SK-N-SH (cell line): ENCODE measurements at regions not wholly inside any gene's neighbourhood (a gene's known extent, or its start where the extent isn't known, plus 50 kb on each side); places are given as distances from the start of the nearest gene placed in this dataset.
A peak's percentile ranks its signal among the peaks of the same experiment; 100 is the strongest.

Experiments used
- CTCF ChIA-PET: fragments of 300-600, 350-600 bp; formaldehyde crosslinking; extraction: SDS; loops from one replicate; lab custom pipeline; 2021; lab: Yijun Ruan, JAX
- POLR2A ChIA-PET: fragments of 350-600 bp; sonication (Branson Sonifier 250); formaldehyde crosslinking; extraction: SDS; loops from one replicate; lab custom pipeline; 2020; ENCODE audit warnings: antibody characterized with exemption, inconsistent platforms; lab: Yijun Ruan, JAX
- DNase-seq: peaks from one replicate; pipeline ENCODE4 v3.0.0; 2012
- H2AFZ ChIP-seq: fragments of 200-600 bp; sonication (generic); 2 replicates; pipeline ENCODE4 v1.8.1; 2016; ENCODE audit warnings: antibody characterized with exemption, mild to moderate bottlenecking, low read depth
- H3F3A ChIP-seq: fragments of 200-600 bp; sonication (generic); replicated peaks from 2 replicates; pipeline ENCODE3; 2016; ENCODE audit warnings: antibody characterized with exemption, mild to moderate bottlenecking; ENCODE audit not compliant: insufficient read depth
- H3K27ac ChIP-seq, 2 experiments: fragments of 200-500 bp in 1 of 2; fragments of 200-600 bp in 1 of 2; sonication (Bioruptor generic) in 1 of 2; sonication (generic), shearing (Covaris generic) in 1 of 2; 2 replicates each; pipeline versions ENCODE4 v1.5.1 to v1.6.1; 2014 to 2016; ENCODE audit warnings: low read depth in 2 of 2, inconsistent platforms in 1 of 2, low read length in 1 of 2, mild to moderate bottlenecking in 1 of 2, mixed read lengths in 1 of 2
- H3K27me3 ChIP-seq: fragments of 200-600 bp; sonication (generic), shearing (Covaris generic); 2 replicates; pipeline ENCODE4 v1.6.1; 2016; ENCODE audit warnings: mixed run types; ENCODE audit not compliant: insufficient read depth
- H3K36me3 ChIP-seq, 2 experiments: fragments of 200-500 bp in 1 of 2; fragments of 200-600 bp in 1 of 2; sonication (Bioruptor generic) in 1 of 2; sonication (generic) in 1 of 2; replicated peaks in 1 of 2; 2 replicates each; pipeline versions ENCODE3 to v1.5.1; 2014 to 2016; ENCODE audit warnings: low read length in 1 of 2, mild to moderate bottlenecking in 1 of 2; ENCODE audit not compliant: insufficient read depth in 2 of 2, control insufficient read depth in 1 of 2
- H3K4me1 ChIP-seq, 2 experiments: fragments of 200-500 bp in 1 of 2; fragments of 200-600 bp in 1 of 2; sonication (Bioruptor generic) in 1 of 2; sonication (generic), shearing (Covaris generic) in 1 of 2; 2 replicates each; pipeline versions ENCODE4 v1.5.1 to v1.6.1; 2014 to 2016; ENCODE audit warnings: low read depth in 1 of 2, low read length in 1 of 2, mixed run types in 1 of 2; ENCODE audit not compliant: insufficient read depth in 2 of 2, control insufficient read depth in 1 of 2
- H3K4me2 ChIP-seq: fragments of 200-600 bp; sonication (generic), shearing (Covaris generic); 2 replicates; pipeline ENCODE4 v1.6.1; 2017; ENCODE audit warnings: mixed run types
- H3K4me3 ChIP-seq, 2 experiments: fragments of 200-500 bp in 1 of 2; fragments of 200-600 bp in 1 of 2; sonication (Bioruptor generic) in 1 of 2; sonication (generic), shearing (Covaris generic) in 1 of 2; 2 replicates each; pipeline versions ENCODE4 v1.5.1 to v1.8.1; 2014 to 2016; ENCODE audit warnings: low read depth in 2 of 2, inconsistent platforms in 1 of 2, low read length in 1 of 2, mild to moderate bottlenecking in 1 of 2, mixed read lengths in 1 of 2, moderate library complexity in 1 of 2
- H3K79me2 ChIP-seq: fragments of 200-600 bp; sonication (generic); 2 replicates; pipeline ENCODE4 v1.8.1; 2017; ENCODE audit warnings: mild to moderate bottlenecking; ENCODE audit not compliant: insufficient read depth
- H3K9ac ChIP-seq: fragments of 200-600 bp; sonication (generic); 2 replicates; pipeline ENCODE4 v1.6.1; 2017; ENCODE audit warnings: mixed run types
- H3K9me2 ChIP-seq: fragments of 200-600 bp; sonication (generic); 2 replicates; pipeline ENCODE4 v1.6.1; 2017; ENCODE audit warnings: mixed run types
- H3K9me3 ChIP-seq: fragments of 200-600 bp; sonication (generic); 2 replicates; pipeline ENCODE4 v1.6.1; 2017; ENCODE audit warnings: mixed run types, mild to moderate bottlenecking, moderate library complexity
- H4K20me1 ChIP-seq: fragments of 200-600 bp; sonication (generic); 2 replicates; pipeline ENCODE4 v1.6.1; 2017; ENCODE audit warnings: mild to moderate bottlenecking, mixed run types; ENCODE audit not compliant: insufficient read depth
- ELF1 ChIP-seq: IDR thresholded peaks from 2 replicates; pipeline ENCODE4 v1.4.0; 2012
- EP300 ChIP-seq, 2 experiments: IDR thresholded peaks; 2 replicates each; pipeline versions ENCODE4 v1.4.0 to v1.6.1; 2012; ENCODE audit warnings: borderline replicate concordance in 1 of 2, low read depth in 1 of 2, low read length in 1 of 2
- FOXM1 ChIP-seq: IDR thresholded peaks from 2 replicates; pipeline ENCODE4 v1.4.0; 2012; ENCODE audit warnings: low read depth, mild to moderate bottlenecking
- IRF3 ChIP-seq: fragments of 150-350 bp; IDR thresholded peaks from 2 replicates; pipeline ENCODE4 v1.6.1; 2016; ENCODE audit warnings: mild to moderate bottlenecking, low read depth, low read length
- MXI1 ChIP-seq: IDR thresholded peaks from 2 replicates; pipeline ENCODE4 v1.6.1; 2012; ENCODE audit warnings: mild to moderate bottlenecking, low read depth, low read length, improper control_type of control experiment
- NFIC ChIP-seq: IDR thresholded peaks from 2 replicates; pipeline ENCODE4 v1.4.0; 2012; ENCODE audit warnings: borderline replicate concordance
- NRF1 ChIP-seq: IDR thresholded peaks from 2 replicates; pipeline ENCODE4 v1.6.1; 2012; ENCODE audit warnings: low read depth, mild to moderate bottlenecking, low read length
- PBX3 ChIP-seq: IDR thresholded peaks from 2 replicates; pipeline ENCODE4; 2012
- RAD21 ChIP-seq: IDR thresholded peaks from 2 replicates; pipeline ENCODE4 v1.6.1; 2012; ENCODE audit warnings: mild to moderate bottlenecking, low read length
- RCOR1 ChIP-seq: fragments of 150-350 bp; IDR thresholded peaks from 2 replicates; pipeline ENCODE4 v1.6.1; 2017; ENCODE audit warnings: antibody characterized with exemption, low read length
- RXRA ChIP-seq: IDR thresholded peaks from 2 replicates; pipeline ENCODE4 v1.4.0; 2012; ENCODE audit warnings: low read depth, mild to moderate bottlenecking, borderline replicate concordance
- TAF1 ChIP-seq: IDR thresholded peaks from 2 replicates; pipeline ENCODE4 v1.6.1; 2012; ENCODE audit warnings: low read depth, mild to moderate bottlenecking, low read length, moderate library complexity, borderline replicate concordance
- TCF12 ChIP-seq: IDR thresholded peaks from 2 replicates; pipeline ENCODE4 v1.4.0; 2012
- TEAD4 ChIP-seq: IDR thresholded peaks from 2 replicates; pipeline ENCODE4 v1.4.0; 2012; ENCODE audit warnings: mild to moderate bottlenecking, borderline replicate concordance; ENCODE audit not compliant: insufficient read depth
- WGBS: methylation state at CpG from one replicate; pipeline ENCODE4 v1.1.6; 2017; ENCODE audit warnings: low lambda C conversion rate; 5-methylcytosine and 5-hydroxymethylcytosine counted together

GRCh38 chr13:84940798-84941197 is 858.4 kb downstream of the SLITRK6 start:
- 92% methylated on average over 6 of the region's 6 CpGs for WGBS
- Histone ChIP-seq H3K27ac (no peak overlapping the region), H4K20me1 (no peaks in the 10 kb centered on the region), H3K79me2 (no peaks in the 10 kb centered on the region), H3K36me3 (no peaks in the 10 kb centered on the region), H3F3A (no peaks in the 10 kb centered on the region), H3K9ac (no peak overlapping the region), H3K4me3 (no peak overlapping the region), H3K27me3 (no peaks in the 10 kb centered on the region), H3K9me2 (no peaks in the 10 kb centered on the region), H3K4me2 (no peak overlapping the region), H2AFZ (no peak overlapping the region), H3K4me1 (no peaks in the 10 kb centered on the region), H3K9me3 (no peaks in the 10 kb centered on the region)
- ChIA-PET POLR2A (no interaction called here), CTCF (no interaction called here)
- no peak for TF ChIP-seq EP300 (IDR thresholded peaks at IDR 0.05; ENCODE audit: borderline replicate concordance in 1 of 2, low read depth in 1 of 2, low read length in 1 of 2)
- no peak for TF ChIP-seq RAD21
- no peak for TF ChIP-seq TCF12
- no peak for TF ChIP-seq TAF1
- TF ChIP-seq MXI1 = no peak
- TF ChIP-seq FOXM1 = no peak
- no peak for TF ChIP-seq RXRA
- DNase-seq = no peak

GRCh38 chr13:84940167-84940566 is 859.1 kb downstream of the SLITRK6 start:
- Histone ChIP-seq H3K4me3 (no peak overlapping the region), H3K27ac (no peak overlapping the region), H3K9ac (no peak overlapping the region), H3K4me1 (no peaks in the 10 kb centered on the region), H3K4me2 (no peak overlapping the region), H4K20me1 (no peaks in the 10 kb centered on the region), H2AFZ (no peak overlapping the region), H3K36me3 (no peaks in the 10 kb centered on the region), H3K9me2 (no peaks in the 10 kb centered on the region), H3K27me3 (no peaks in the 10 kb centered on the region), H3F3A (no peaks in the 10 kb centered on the region), H3K9me3 (no peaks in the 10 kb centered on the region), H3K79me2 (no peaks in the 10 kb centered on the region)
- TF ChIP-seq NRF1 = no peak
- TF ChIP-seq FOXM1 = no peak
- TF ChIP-seq NFIC = no peak
- TF ChIP-seq RXRA = no peak
- no peak for TF ChIP-seq ELF1
- TF ChIP-seq IRF3 = no peak
- ChIA-PET POLR2A (no interaction called here), CTCF (no interaction called here)
- 96% methylated on average over 6 of the region's 6 CpGs for WGBS
- DNase-seq = no peak

- POLR2A ChIA-PET = no interaction called here
These were observed 864.3 kb downstream of the SLITRK6 start for GRCh38 chr13:84934911-84935310.

More at GRCh38 chr13:84934911-84935310, 864.3 kb downstream of the SLITRK6 start:
- WGBS = 90% methylated on average over 4 of the region's 4 CpGs
- H3K9ac ChIP-seq = no peak overlapping the region
- peak overlapping the region; percentile 61 for H2AFZ ChIP-seq
- peak overlapping the region; percentile 54; the same call in 1 of the 2 replicates for H3K4me2 ChIP-seq
- H3K9me3 ChIP-seq = no peaks in the 10 kb centered on the region
- no peak for TF ChIP-seq TEAD4
- no peak for TF ChIP-seq PBX3
- no peak for TF ChIP-seq MXI1
- no peak for TF ChIP-seq RCOR1
- H3K27ac ChIP-seq = no peak overlapping the region
- H3K36me3 ChIP-seq = no peaks in the 10 kb centered on the region
- CTCF ChIA-PET = interaction anchor here (0.7 kb wide), 1 partner anchor 327 kb away, joined by 3 read pairs; no protein-coding TSS in a partner anchor
- no peaks in the 10 kb centered on the region for H3K79me2 ChIP-seq
- H3K9me2 ChIP-seq = no peaks in the 10 kb centered on the region
- no peaks in the 10 kb centered on the region; a peak in 1 of 4 replicates for H3K4me1 ChIP-seq
- DNase-seq = no peak
- no peaks in the 10 kb centered on the region for H4K20me1 ChIP-seq
- H3K4me3 ChIP-seq = no peak overlapping the region; a peak in 1 of 4 replicates
- H3F3A ChIP-seq = no peaks in the 10 kb centered on the region
- H3K27me3 ChIP-seq = no peaks in the 10 kb centered on the region
